ENCODE measurements at regions not wholly inside any gene's neighbourhood (a gene's known extent, or its start where the extent isn't known, plus 50 kb on each side); places are given as distances from the start of the nearest gene placed in this dataset.

GRCh38 chr2:71976685-71977084 is 171.0 kb downstream of the CYP26B1 start:
- DNase-seq (ENCODE audit: low read depth) = no peak
- TF ChIP-seq CTCF (conservative IDR thresholded peaks at IDR 0.05; ENCODE audit: low read depth, low read length) = no peak

GRCh38 chr2:71974846-71975245 is 172.8 kb downstream of the CYP26B1 start:
- TF ChIP-seq CTCF (conservative IDR thresholded peaks at IDR 0.05; ENCODE audit: low read depth, low read length) = no peak
- no peak for DNase-seq (ENCODE audit: low read depth)
- no peak overlapping the region for H3K4me3 ChIP-seq (ENCODE audit: low read length)

More at GRCh38 chr2:71976685-71977084, 171.0 kb downstream of the CYP26B1 start:
- H3K4me3 ChIP-seq (ENCODE audit: low read length) = no peak overlapping the region

- TF ChIP-seq CTCF (conservative IDR thresholded peaks at IDR 0.05; ENCODE audit: low read depth, low read length) = no peak
- no peak overlapping the region for H3K4me3 ChIP-seq (ENCODE audit: low read length)
- no peak for DNase-seq (ENCODE audit: low read depth)
These were observed 176.2 kb downstream of the CYP26B1 start for GRCh38 chr2:71971493-71971892.

GRCh38 chr2:71965530-71965929 is 182.1 kb downstream of the CYP26B1 start:
- H3K4me3 ChIP-seq (ENCODE audit: low read length) = no peak overlapping the region
- DNase-seq (ENCODE audit: low read depth) = no peak
- no peak for TF ChIP-seq CTCF (conservative IDR thresholded peaks at IDR 0.05; ENCODE audit: low read depth, low read length)

- TF ChIP-seq CTCF (conservative IDR thresholded peaks at IDR 0.05; ENCODE audit: low read depth, low read length) = no peak
- no peak overlapping the region for H3K4me3 ChIP-seq (ENCODE audit: low read length)
- no peak for DNase-seq (ENCODE audit: low read depth)
These were observed 184.6 kb downstream of the CYP26B1 start for GRCh38 chr2:71962911-71963694.

- H3K4me3 ChIP-seq (ENCODE audit: low read length) = no peak overlapping the region
- no peak for TF ChIP-seq CTCF (conservative IDR thresholded peaks at IDR 0.05; ENCODE audit: low read depth, low read length)
- no peak for DNase-seq (ENCODE audit: low read depth)
These were observed 185.3 kb downstream of the CYP26B1 start for GRCh38 chr2:71962350-71962749.

All from retinal pigment epithelial cell (primary cell).